GM19452 (cell line): ENCODE measurements at regions not wholly inside any gene's neighbourhood (a gene's known extent, or its start where the extent isn't known, plus 50 kb on each side); places are given as distances from the start of the nearest gene placed in this dataset.
"Not testable (repeated sequence)": the region's sequence is repeated elsewhere in the genome, so short reads cannot be mapped to it uniquely, and the experiment has no call there.

Experiments used
- ATAC-seq: cut with Tn5 transposase; IDR thresholded peaks from one replicate; pipeline ENCODE4 v1.9.1; 2021; ENCODE audit not compliant: unreplicated experiment

DNA sequence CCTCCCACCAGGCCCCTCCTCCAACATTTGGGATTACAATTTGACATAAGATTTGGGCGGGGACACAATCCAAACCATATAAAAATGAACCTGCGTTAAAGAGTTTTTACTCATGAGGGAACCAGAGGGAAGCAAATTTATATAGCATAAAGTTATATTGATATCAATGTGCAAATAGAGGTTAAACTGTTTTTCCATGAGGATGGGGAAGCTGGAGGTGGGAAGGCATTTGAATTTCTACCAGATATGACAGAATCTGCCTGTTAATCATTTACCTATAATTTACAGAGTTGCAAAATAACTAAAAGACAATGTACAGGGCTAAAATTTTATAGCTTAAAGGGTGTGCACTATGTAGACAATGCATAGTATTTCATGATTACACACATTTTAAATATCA, 322.0 kb upstream of the FKBP1C start:
- ATAC-seq = no peak

DNA sequence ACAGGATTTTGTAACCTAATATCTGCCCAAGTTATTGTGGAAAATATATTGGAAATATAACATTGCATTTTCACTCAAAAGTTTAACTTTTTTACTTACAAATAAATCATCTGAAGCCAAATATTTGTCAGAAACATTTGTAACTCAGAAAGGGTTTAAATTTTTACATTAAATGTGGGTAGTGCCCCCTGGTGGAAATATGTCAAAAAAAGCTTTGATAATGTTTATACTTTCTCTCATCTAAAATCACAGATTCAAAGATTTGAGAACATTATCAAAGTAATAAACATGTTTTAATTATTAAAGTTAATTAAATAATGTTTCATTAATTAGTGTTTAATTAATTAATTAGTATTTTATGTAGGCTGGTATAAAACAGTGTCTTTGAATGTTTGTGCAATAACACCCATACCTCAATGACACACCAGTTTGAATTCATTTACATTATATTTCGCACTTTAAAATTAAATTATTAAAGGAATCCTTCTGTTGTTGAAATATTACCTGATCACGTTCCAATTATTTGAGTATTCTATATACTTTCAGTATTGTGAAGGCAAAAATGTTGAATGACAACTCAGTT, 320.1 kb upstream of the FKBP1C start:
- ATAC-seq = no peak

DNA sequence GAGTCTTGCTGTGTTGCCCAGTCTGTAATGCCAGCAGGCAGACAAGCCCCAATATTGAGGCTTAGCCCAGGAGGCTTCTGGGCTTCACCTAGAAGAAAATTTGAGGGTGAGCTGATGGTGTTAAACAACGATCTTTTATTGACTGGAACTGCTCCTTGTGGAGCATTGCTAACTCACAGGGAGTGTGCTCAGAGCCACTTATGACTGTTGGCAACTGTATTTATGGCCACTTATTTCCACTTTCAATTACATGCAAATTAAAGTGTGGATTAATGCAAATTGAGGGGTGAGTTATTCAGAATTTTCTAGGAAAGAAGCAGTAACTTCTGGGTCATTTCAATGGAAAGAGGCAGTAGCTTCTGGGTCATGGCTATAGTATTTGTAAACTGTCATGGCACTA, 317.2 kb upstream of the FKBP1C start:
- ATAC-seq = no peak

DNA sequence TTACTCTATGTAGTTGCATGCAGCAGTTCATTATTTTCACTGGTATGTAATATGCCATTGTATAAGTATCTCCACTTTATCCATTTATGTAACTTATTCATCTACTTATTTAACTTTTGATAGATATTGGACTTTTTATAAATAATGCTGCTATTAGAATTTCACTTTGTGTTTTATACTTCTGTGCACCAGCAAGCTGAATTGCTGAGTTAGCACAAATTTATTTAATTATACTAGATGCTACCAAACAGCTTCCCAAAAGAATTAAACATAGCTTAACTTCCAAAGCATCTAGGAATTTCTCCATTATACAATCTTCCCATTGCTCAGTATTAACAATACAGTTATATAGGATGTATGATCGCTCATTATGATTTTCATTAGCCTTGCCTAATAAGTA, 308.0 kb upstream of the FKBP1C start:
- no peak for ATAC-seq

DNA sequence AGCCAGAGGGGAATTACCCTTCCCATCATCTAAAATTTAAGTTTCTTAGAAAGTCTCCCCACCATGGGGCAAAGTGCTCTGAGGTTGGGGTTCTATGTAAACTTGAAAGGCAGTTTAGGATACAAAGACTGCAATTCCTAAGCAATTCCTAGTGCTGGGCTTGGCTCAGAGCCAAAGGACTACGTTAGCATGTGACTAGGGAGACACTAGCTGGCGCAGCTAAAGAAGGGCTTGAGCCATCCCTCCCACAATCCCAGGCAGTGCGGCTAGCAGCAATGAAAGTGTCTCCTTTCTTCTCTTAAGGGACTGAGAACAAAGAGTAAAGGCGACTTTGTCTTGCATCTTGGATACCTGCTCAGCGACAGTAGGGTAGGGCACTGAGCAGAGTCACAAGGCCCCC, 306.6 kb upstream of the FKBP1C start:
- ATAC-seq = no peak

DNA sequence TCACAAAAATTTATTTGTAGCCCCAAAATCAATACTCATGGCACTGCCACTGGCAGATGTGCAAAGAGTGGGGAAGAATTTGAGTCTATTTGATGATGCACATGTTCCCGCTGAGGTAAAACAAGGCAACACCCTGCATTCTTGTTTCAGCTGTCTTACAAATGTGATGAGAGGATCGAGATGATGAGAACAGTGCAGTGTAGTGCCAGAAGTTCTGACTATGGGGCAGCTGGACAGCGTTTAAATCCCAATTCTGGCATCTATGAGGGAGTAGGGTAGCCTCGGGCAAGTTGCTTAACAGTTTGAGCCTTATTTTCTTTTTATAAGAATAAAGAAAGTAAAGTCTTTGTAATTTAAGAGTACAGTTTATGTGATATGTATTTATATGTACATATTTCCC, 296.7 kb upstream of the FKBP1C start:
- ATAC-seq = no peak

DNA sequence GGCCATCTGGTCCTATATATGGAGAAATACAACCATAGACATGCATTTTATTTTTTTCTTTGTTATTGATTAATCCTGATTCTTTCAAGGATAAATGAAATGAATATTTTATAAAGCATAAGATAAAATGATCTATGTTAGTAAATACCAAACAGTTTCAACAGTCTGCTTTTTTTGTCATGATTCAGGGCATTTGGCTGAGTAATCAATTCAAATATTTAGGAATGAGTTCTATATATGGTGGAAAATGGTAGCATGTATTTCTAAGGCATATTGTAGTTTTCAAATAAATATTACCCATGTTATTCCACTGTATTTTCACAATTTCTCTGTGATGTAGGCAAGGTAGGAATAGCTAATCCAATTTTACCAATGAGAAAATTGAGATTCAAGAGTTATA, 287.5 kb upstream of the FKBP1C start:
- ATAC-seq = no peak

DNA sequence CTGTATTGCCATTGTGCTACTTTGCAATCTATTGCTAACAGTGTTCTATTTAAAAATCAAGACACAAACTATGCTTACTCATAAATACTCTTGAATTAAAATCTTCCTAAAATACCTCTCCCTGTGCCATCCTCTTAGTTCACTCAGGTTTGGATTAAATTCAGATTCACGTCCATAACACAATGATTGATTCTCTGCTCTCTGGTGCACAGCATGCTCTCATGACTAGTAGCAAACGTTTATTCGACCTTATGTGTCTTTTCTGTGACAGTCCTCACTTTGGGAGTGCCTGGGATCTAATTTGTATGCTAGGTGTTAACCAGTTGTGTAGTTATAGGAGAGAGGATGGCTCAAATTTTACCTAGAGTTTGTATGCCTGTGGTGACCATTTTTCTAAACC, 270.4 kb upstream of the FKBP1C start:
- no peak for ATAC-seq

DNA sequence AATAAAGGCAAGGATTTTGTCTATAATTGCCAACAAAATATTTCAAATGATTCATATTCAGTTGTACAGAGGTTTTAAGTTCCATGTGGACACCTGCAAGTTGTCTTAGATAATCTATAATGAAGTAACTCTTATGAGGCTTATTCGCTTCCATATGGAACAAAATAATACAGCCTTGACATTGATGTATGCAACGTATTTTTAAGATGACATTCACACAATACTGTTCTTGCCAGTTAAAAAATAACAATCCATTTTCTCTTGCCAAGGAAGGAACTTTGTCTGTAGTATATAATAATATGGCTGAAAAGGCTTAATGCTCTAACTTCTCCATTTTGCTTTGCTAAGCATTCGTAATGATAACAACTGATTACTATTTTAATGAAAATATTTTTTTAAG, 269.3 kb upstream of the FKBP1C start:
- ATAC-seq = no peak

DNA sequence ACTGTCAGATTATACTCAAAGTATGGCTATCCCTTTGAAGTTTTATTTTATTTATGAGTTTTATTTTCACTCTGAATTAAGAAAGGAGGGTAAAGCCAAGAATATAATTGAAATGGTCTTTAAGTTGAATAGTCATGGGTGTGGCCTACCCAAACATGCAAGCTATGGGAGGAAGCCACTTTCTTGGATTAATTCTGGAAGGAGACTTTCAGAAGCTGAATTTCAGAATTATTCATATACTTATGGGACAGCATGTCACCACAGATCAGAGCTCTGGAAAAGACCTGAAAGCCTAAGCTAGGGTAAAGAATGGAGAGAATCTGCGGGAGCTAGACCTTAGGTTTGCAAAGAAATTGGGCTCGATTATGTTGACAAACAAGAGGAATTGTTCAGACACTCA, 242.4 kb upstream of the FKBP1C start:
- ATAC-seq = no peak

DNA sequence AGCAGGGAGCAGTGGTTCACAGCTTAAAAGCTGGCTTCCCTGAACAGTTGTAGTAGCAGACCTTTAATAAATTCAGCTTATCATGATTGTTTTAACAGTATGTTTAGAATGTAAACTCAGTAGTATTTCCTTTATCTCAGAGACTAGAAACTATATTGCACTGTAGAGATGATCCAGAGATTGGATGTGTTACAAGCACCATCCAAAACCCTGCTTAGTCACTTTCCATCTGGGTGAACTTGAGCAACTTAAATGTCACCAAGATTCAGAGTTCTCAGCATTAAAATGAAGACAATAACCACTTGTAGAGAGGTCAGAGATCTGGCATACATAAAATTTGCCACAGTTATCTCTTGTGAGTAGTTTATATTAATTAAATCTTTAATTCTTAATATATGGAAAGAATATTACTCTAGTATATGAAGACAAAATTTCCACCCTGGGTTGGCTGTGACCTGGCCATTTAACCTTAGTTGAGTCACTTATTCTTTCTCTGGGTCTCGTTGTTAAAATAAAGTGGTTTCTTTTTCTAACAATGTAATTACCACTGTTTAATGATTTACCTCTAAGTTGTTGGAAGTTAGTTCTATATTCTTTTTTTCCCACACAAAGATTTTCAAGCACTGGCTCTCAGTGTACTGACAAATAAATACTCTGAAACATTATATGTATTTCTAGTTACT, 239.2 kb upstream of the FKBP1C start:
- peak; percentile 57 for ATAC-seq

DNA sequence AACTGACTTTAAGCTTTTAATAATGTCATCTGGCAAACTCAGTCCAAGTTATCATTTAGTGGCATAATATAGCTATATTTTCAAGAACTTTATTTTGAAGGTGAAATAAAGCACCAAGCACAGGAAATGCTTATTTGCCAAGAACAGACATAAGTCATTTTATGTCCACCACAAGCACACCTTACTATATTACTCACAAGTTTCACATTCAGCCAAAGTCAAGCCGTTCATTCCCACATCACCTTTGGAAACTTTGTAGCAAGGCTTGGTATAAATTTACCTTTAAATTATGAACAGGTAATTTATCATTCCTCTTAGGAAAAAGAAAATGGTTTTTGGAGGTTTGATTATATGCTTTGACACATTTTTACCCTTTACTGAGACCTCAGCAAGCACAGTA, 236.8 kb upstream of the FKBP1C start:
- ATAC-seq = peak; percentile 52

DNA sequence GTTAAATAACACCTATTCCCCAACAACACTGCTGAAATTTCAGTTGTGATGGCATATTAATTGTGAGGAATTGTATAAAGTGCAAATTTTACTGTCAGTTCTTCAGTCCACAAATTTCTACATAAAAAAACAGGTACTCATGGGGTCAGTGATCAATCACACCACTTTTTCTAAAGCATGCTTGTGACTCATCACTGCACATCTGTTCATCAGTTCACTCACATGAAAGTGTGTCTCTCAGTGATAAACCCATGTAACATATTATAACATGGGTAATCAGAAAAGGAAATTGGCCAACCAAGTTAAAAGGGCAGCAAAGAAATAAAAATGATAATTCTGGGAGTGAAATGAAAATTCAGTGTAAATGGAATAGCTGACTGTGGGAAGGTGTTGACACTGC, 234.7 kb upstream of the FKBP1C start:
- no peak for ATAC-seq

DNA sequence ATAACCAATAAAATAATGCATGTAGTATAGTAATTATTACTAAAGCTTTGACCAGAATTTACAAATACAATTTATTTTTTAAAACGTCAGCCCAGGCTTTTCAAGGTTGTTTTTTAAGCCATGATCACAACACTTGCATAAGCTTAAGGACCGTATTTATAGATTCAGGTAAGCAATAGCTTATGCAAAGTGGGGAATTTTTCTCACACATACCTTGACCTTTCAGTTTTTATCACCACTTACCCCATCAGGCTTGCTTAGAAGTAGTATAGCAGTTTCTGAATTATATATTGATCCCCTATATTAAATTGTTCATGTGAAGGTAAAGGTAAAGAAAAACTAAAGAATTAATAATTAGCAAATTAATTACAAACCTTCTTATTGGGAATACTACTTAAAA, 232.3 kb upstream of the FKBP1C start:
- peak; percentile 39 for ATAC-seq

DNA sequence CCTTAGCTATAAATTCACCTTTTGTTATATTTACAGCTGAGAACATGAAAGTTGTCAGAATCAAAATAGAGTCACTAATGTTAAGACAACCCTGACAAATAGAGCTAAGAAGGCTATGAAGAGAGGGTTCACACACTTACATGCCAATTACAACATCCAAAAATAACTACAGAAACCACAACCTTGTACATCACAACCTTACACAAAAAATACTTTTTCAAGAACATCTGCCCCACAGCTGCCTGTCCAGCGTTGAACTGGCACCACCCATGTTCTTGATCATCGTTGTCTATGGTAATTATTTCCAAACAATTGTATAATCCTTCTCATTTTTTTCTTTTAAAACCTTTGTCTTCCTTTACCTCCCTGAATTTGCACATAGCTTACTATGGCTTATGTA, 231.2 kb upstream of the FKBP1C start:
- no peak for ATAC-seq

DNA sequence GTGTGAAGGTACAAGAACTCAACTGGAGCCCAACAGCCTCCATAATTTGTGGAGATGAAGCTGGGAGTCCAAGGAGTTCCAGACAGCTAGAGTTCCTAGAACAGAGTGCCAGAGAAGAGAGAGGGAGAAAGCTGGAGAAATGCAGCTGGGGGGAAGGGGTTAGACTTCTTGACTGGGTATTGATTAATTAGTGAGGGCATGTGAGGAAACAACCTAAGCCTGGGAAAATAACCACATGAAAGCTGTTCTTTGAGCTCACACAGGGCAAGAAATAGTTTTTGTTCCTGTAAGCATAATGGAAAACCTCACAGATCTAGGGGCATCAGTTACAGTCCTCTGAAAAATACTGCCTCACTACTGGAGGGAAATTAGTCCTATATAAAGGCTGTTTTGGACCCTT, 230.5 kb upstream of the FKBP1C start:
- no peak for ATAC-seq

DNA sequence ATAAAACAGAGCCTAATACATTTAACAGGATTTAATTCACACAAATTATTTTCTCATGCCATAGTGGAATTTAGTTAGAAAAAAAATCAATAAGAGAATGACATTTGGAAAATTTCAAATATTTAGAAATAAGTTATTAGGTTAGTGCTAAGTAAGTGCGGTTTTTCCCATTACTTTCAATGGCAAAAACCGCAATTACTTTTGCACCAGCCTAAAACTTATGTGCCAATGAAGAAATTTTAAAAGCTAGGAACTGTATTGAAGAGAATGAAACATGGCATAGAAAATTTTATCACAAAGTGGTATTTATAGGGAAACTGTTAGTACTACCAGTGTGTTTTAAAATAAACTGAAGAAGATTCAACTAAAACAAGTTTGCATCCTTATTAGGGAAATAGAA, 228.3 kb upstream of the FKBP1C start:
- ATAC-seq = no peak

DNA sequence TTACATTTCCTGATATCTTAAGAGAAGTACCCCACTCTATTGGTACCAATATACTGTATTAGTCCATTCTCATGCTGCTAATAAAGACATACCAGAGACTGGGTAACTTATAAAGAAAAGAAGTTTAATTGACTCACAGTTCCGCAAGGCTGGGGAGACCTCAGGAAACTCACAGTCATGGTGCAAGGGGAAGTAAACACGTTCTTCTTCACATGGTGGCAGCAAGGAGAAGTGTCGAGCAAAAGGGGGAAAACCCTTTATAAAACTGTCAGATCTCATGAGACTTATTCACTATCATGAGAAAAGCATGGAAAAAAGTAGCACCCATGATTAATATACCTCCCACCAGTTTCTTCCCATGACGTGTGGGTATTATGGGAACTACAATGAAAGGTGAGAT, 219.6 kb upstream of the FKBP1C start:
- not testable (repeated sequence) for ATAC-seq

DNA sequence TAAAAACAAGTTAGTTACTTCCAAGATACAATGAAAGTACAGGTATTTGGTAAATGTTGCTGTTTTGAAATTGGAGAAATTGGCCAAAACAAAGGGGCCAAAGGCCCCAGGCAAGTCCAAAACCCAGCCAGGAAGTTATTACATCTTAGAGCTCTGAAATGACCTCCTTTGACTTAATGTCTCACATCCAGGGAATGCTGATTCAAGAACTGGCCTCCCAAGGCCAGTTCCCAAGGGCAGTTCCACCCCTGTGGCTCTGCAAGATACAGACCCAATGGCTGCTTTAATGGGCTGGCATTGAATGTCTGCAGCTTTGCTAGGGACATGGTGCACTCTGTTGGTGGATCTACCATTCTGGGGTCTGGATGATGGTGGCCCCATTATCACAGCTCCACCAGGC, 217.3 kb upstream of the FKBP1C start:
- no peak for ATAC-seq

DNA sequence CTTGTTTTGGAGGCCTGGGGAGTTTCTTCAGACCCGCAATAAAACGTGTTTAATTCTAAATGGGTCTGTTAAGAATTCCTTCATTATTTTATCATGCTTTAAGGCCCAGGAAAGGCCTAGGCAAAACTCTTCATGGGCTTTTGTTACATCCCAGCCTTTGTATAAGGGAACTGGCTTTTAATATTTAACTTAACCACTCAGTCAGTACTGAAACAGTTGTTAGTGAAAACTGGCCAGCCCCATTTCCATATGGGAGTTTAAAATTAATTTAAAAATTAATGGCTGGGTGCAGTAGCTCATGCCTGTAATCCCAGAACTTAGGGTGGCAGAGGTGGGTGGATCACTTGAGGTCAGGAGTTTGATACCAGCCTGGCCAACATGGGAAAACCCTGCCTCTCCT, 213.2 kb upstream of the FKBP1C start:
- no peak for ATAC-seq

DNA sequence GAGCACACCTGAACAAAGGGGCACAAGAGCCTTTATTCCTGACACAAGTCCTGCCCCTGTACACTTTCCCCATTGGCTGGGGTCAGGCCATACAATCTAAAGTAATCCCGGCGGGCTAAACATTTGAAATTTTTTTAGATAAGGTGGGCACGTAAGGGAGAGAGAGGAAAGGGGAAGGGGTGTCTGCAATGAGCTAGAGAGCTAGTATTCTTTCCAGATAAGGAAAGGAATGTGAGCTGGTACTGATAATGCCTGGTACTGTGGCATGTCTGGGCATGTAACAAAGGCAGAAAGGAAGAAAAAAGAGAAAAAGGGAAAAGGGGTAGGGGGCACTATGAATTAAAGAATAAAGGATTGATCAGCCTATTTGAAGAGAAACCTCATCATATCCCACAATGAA, 212.0 kb upstream of the FKBP1C start:
- ATAC-seq = not testable (repeated sequence)

DNA sequence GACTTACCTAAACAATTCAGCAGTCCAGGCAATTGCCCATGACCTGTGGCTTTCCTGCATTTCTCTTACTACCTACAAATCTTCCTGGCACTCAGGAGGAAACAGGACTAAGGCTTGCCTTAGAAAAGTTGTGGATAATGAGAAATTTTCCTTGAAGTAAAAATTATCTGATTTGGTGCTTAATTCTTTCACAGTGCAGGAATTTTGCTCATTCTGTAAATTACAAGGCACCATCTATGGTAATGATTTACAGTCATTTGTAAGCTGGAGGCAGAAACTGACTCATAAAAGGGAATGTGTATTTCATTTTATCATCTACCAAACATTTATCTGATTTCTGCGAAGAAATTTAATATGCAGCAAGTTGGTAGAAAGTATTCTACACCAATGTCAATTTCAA, 211.5 kb upstream of the FKBP1C start:
- ATAC-seq = no peak

DNA sequence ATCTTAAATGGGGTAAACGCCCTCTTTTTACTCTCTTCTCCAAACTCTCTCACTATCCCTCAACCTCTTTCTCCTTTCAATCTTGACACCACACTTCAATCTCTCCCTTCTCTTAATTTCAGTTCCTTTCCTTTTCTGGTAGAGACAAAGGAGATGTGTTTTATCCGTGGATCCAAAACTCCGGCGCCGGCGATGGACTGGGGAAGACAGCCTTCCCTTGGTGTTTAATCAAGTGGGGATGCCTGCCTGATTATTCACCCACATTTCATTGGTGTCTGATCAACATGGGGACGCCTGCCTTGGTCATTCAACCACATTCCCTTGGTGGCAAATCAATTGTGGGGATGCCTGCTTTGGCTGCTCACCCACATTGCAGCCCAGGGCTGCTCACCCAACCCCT, 205.3 kb upstream of the FKBP1C start:
- not testable (repeated sequence) for ATAC-seq
